Activated naive CD4-positive, alpha-beta T cell treated with anti-CD3 and anti-CD28 coated beads for 36 hours (primary cell): ENCODE measurements at regions not wholly inside any gene's neighbourhood (a gene's known extent, or its start where the extent isn't known, plus 50 kb on each side); places are given as distances from the start of the nearest gene placed in this dataset.
"Not testable (repeated sequence)": the region's sequence is repeated elsewhere in the genome, so short reads cannot be mapped to it uniquely, and the experiment has no call there.

Source experiments
- CTCF ChIA-PET: fragments of 350-600 bp; sonication (Branson Sonifier 250); formaldehyde crosslinking; loops from one replicate; lab custom pipeline; 2021; ENCODE audit warnings: antibody characterized with exemption; lab: Charles Lee
- DNase-seq: peaks from one replicate; pipeline ENCODE4 v3.0.0-alpha.2; 2020
- H3K27ac Mint-ChIP-seq: one replicate; pipeline ENCODE4 v1.8.0; 2021; ENCODE audit warnings: mild to moderate bottlenecking, mixed read lengths
- H3K27me3 Mint-ChIP-seq: one replicate; pipeline ENCODE4 v1.8.0; 2021; ENCODE audit warnings: low read depth, mixed read lengths
- H3K36me3 Mint-ChIP-seq: one replicate; pipeline ENCODE4 v1.8.0; 2021; ENCODE audit warnings: low read depth, mixed read lengths
- H3K4me1 Mint-ChIP-seq: one replicate; pipeline ENCODE4 v1.8.0; 2021; ENCODE audit warnings: low read depth, mixed read lengths
- H3K4me3 Mint-ChIP-seq: one replicate; pipeline ENCODE4 v1.8.0; 2021; ENCODE audit warnings: mild to moderate bottlenecking, moderate library complexity, mixed read lengths
- H3K9me3 Mint-ChIP-seq: one replicate; pipeline ENCODE4 v1.8.0; 2021; ENCODE audit warnings: mixed read lengths
- intact Hi-C: fragments of 100-400 bp; cut with micrococcal nuclease; formaldehyde crosslinking; loops from one replicate; pipeline ENCODE4 v1.15.1; 2023

DNA sequence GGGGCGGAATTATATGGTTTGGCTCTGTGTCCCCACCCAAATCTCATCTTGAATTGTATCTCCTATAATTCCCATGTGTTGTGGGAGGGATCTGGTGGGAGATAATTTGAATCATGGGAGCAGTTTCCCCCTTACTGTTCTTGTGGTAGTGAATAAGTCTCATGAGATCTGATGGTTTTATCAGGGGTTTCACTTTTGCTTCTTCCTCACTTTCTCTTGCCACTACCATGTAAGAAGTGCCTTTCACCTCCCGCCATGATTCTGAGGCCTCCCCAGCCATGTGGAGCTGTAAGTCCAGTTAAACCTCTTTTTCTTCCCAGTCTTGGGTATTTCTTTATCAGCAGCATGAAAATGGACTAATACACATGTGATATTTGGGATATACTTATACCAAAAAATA, 63.2 kb upstream of the SSBP3 start:
- H3K4me1 Mint-ChIP-seq, intact Hi-C loops, H3K4me3 Mint-ChIP-seq, H3K27ac Mint-ChIP-seq, H3K27me3 Mint-ChIP-seq, H3K36me3 Mint-ChIP-seq, CTCF ChIA-PET, H3K9me3 Mint-ChIP-seq, DNase-seq: not testable (repeated sequence)

DNA sequence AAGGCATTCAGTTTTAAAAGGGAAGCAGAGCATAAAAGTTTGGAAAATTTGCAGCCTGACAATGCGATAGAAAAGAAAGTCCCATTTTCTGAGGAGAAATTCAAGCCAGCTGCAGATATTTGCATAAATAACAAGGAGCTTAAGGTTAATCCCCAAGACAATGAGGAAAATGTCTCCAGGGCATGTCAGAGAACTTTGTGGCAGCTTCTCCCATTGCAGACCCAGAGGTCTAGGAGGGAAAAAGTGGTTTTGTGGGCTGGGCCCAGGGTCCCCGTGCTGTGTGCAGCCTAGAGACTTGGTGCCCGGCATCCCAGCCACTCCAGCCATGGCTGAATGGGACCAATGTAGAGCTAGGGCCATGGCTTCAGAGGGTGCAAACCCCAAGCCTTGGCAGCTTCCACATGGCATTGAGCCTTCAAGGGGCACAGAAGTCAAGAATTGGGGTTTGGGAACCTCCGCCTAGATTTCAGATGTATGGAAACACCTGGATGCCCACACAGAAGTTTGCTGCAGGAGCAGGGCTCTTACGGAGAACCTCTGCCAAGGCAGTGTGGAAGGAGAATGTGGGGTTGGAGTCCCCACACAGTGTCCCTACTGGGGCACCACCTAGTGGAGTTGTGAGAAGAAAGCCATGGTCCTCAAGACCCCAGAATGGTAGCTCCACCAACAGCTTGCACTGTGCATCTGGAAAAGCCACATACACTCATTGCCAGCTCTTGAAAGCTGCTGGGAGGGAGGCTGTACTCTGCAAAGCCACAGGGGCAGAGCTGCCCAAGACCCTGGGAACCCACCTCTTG, 62.3 kb upstream of the SSBP3 start:
- H3K4me3 Mint-ChIP-seq, H3K36me3 Mint-ChIP-seq, H3K27ac Mint-ChIP-seq, DNase-seq, H3K27me3 Mint-ChIP-seq, intact Hi-C loops, H3K9me3 Mint-ChIP-seq: not testable (repeated sequence)
- H3K4me1 Mint-ChIP-seq = peaks cover 13% of the 10 kb centered on the region
- CTCF ChIA-PET = interaction anchor here (0.6 kb wide), 1 partner anchor 61 kb away, joined by 4 read pairs; no protein-coding TSS in a partner anchor

DNA sequence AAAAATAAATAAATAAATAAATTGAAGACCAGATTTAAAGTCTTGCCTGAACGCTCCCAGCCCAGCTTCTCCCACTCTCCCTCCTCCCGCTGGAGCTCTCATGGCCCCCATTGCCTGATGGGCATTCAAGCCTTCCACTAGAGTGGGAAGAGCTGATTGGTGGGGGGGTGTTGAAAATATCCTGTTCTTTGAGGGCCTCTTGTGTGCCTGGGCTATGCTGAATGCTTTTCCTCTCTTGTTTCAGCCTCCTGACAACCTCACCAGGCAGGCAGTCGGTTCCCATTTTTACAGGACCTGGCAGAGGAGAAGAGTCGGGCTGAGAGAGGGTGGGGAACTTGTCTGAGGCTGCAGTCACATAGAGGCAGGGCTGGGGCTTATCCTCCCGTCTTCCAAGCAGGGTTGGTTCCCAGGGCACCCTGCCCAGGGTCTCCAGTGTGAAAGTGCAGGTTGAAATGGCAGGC, 59.2 kb upstream of the SSBP3 start:
- no peak for DNase-seq
- Mint-ChIP-seq H3K27me3 (no peaks in the 10 kb centered on the region), H3K9me3 (no peaks in the 10 kb centered on the region), H3K27ac (no peak overlapping the region), H3K4me1 (peaks cover 30% of the 10 kb centered on the region), H3K4me3 (no peak overlapping the region), H3K36me3 (no peaks in the 10 kb centered on the region)
- intact Hi-C loops = no loop called here
- CTCF ChIA-PET = interaction anchor here (0.6 to 1.4 kb wide), 2 partner anchors 24 to 40 kb away, joined by 3 to 5 read pairs; no protein-coding TSS in a partner anchor

DNA sequence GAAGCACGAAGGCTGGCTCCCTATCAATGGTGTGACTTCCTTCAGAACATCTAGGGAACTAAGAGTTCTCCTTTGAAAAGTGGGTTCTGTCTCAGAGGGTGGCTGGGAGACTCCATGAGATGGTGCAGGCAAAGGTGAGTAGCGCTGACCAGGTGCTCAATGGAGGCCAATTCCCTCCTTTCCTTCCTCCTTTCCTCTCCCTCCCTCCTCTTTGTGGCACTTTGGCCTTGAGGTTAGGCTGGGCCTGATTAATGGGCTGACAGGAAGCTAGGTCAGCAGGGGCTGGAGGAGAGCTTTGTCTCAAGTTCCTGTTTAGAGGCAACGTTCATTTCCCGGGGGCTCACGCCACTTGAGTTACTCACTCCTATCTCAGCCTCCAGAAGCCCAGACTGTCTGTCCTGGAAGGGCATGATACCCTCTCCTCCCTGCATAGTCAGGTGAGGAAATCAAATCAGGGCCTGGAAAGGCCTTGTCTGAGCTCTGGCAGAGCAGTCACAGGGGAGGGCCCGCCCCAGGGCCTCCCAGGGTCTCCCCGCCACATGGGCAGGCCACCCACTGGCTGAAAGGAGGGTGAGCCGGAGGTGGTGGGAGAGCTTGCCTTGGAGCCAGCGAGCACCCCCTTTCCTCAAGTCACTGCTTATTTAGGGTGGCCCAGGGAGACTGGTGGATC, 58.4 kb upstream of the SSBP3 start:
- no peaks in the 10 kb centered on the region for H3K9me3 Mint-ChIP-seq
- no peak overlapping the region for H3K4me3 Mint-ChIP-seq
- no peak for DNase-seq
- CTCF ChIA-PET = interaction anchor here (0.6 to 1.4 kb wide), 2 partner anchors 25 to 39 kb away, joined by 3 to 5 read pairs; no protein-coding TSS in a partner anchor
- no peak overlapping the region for H3K27ac Mint-ChIP-seq
- intact Hi-C loops = no loop called here
- H3K27me3 Mint-ChIP-seq = no peaks in the 10 kb centered on the region
- H3K4me1 Mint-ChIP-seq = peaks cover 37% of the 10 kb centered on the region
- no peaks in the 10 kb centered on the region for H3K36me3 Mint-ChIP-seq

DNA sequence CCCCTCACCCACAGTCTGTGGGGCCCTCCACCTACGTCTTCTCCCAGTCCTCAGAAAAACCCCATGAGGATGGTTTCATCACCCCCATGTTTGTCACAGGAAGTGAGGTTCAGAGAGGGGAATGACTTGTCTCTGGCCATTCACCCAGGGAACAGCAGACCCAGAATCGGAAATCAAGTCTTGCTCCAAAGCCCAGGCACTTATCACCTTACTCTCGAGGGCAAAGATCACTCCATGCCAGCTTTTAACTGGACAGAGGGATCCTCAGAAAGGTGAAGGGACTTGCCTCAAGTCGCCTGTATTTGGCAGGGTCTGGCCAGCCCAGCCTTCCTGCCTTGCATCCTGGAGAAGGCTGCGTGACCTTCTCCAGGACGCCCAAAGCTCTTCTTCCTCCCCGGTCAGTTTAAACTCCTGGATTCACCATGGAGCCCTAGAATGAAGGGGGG, 57.9 kb upstream of the SSBP3 start:
- Mint-ChIP-seq H3K4me3 (no peak overlapping the region), H3K9me3 (no peaks in the 10 kb centered on the region), H3K27me3 (no peaks in the 10 kb centered on the region), H3K4me1 (peaks cover 43% of the 10 kb centered on the region), H3K27ac (peak overlapping the region; percentile 50), H3K36me3 (no peaks in the 10 kb centered on the region)
- no peak for DNase-seq
- intact Hi-C loops = no loop called here
- CTCF ChIA-PET = no interaction called here

DNA sequence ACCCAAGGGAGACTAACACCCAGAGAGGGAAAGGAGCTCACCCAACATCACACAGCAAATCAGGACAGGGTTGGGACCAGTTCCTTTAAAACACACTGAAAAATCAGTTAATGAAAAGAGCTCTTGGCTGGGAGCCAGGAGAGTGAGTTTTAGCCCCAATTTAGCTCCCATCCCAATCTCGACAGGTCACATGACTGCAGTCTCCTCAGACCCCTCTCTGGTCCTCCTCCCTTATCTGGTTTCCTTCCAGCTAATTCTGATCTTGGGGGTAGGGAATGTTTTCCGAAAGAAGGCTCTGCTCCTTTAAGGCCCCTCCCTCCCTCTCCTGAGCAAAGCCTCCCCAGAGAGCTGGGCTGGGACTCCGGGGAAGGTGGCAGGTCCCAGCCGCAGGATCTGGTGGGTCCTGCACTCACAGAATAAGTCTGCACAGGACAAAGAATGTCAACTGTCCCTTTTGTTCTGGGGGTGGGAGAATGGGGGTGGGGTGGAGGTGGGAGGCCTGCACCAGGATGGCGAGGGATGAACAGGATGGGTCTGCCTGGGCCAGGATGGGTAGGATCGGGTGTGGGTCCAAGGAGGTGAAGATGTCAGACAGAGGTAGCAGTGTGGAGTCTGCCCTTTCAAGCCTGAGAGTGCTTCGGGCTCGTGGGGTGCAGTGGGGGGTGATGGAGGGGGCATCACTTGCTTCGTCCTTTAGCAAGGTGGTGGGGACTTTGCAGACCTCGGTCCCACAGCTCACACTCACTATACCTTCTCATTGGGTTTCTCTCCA, 57.3 kb upstream of the SSBP3 start:
- no peaks in the 10 kb centered on the region for H3K9me3 Mint-ChIP-seq
- DNase-seq = no peak
- H3K4me3 Mint-ChIP-seq = no peak overlapping the region
- H3K27me3 Mint-ChIP-seq = no peaks in the 10 kb centered on the region
- intact Hi-C loops = no loop called here
- H3K27ac Mint-ChIP-seq = peak overlapping the region; percentile 50
- CTCF ChIA-PET = interaction anchor here (0.6 to 1.2 kb wide), 2 partner anchors 23 to 42 kb away, joined by 3 to 4 read pairs; no protein-coding TSS in a partner anchor
- no peaks in the 10 kb centered on the region for H3K36me3 Mint-ChIP-seq
- H3K4me1 Mint-ChIP-seq = peaks cover 42% of the 10 kb centered on the region

DNA sequence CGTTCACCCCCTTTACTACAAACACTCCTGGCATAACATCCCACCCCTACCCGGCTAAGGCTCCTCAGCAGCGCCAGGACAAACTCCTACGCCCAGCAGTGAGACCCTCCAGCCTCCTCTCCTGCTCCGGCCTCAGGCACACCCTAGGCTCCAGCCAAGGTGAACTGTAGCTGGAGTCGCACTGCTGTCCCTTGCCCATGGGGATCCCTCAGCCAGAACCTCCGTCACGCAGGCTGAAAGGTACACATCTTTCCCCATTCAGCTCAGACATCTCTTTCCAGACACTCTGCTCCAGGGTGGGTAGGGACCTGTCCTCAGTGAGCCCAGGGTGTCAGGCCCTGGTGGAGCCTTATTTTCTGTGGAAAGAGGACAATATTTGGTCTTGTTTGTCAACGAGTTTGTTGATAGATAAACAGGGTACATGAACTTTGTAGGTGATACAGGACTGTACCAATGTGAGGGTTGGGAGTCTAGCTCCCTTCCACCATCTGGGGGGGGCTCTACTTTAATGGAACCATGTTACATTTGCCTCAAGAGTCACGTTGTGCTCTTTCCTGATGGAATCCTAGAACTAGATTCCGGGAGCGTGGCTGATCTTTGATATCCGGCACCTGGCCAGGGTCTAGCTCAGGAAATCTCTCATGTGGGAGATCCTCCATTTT, 56.5 kb upstream of the SSBP3 start:
- Mint-ChIP-seq H3K36me3 (no peaks in the 10 kb centered on the region), H3K4me1 (peaks cover 45% of the 10 kb centered on the region), H3K27me3 (no peaks in the 10 kb centered on the region), H3K27ac (no peak overlapping the region), H3K4me3 (no peak overlapping the region), H3K9me3 (no peaks in the 10 kb centered on the region)
- intact Hi-C loops = no loop called here
- CTCF ChIA-PET = interaction anchor here (0.6 to 1.2 kb wide), 2 partner anchors 24 to 43 kb away, joined by 3 to 4 read pairs; no protein-coding TSS in a partner anchor
- DNase-seq = no peak

DNA sequence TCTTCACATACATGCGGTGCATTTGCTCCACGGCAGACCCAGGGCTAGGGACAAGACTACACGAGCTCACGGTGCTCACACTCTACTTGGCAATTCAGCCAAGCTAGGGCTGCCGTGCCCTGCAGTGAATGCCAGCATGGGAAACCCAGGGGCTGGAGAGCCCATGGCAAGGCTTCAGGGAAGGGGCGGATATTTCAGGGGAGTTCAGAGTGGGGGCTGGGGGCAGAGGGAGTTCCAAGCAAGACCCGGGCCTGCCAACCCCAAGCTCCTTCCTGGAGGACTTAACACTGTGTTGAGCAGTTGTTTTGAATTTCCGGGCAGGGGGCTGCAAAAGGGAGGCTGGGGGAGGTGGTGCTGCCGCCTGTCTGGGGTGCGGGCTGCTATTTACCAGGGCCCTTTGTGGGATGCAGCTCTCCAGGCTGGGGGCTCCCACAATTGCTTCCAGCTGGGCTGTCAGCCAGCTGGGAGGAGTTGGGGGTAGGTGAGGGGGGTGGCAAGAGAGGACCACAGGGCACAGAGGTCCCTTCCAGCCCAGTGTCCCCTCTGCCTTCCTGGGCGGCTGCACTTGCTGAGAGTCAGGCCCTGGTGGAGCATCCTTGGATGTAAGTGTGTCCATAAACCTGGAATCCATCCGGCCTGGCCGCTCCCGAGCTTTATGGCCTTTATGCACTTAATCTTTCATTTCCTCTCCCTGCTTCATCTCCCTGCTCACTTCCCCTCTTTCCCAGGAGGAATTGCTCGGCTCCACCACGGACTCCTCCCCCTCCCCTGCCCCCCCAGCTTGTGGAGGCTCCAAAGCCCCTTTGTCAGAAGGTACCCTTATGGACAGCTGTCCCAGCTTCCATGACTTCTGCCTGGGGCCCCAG, 55.8 kb upstream of the SSBP3 start:
- Mint-ChIP-seq H3K27ac (no peak overlapping the region), H3K36me3 (no peaks in the 10 kb centered on the region), H3K9me3 (no peaks in the 10 kb centered on the region), H3K4me3 (no peak overlapping the region), H3K27me3 (no peaks in the 10 kb centered on the region), H3K4me1 (peaks cover 45% of the 10 kb centered on the region)
- no peak for DNase-seq
- intact Hi-C loops = loop anchor here (2.0 kb wide), 1 partner anchor 55 kb away; the partner anchor contains the start of gene SSBP3
- CTCF ChIA-PET = interaction anchor here (1.2 kb wide), 1 partner anchor 44 kb away, joined by 3 read pairs; no protein-coding TSS in a partner anchor

DNA sequence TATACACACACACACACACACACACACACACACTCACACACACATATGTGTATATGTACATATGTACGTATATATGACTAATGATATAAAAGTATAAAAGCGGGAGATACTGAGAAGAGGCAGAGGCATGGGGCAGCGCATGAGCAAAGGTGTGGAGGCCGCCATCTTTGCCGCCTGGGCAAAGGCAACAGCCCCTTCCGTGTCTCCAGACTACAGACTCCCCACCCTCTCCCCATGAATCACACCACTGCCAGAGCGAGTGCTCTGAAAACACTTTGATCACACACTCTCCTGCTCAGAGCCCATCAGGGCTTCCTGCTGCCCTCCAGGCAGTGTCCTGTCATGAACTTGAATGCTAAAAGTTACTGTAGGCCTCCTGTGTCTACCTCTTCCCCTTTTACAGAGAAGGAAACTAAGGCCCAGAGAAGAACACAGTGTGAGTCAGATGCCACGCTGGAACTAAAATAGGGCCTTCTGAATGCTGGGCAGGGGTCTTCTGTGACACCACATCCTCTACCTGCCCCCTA, 54.7 kb upstream of the SSBP3 start:
- no peaks in the 10 kb centered on the region for H3K36me3 Mint-ChIP-seq
- H3K27me3 Mint-ChIP-seq = no peaks in the 10 kb centered on the region
- H3K9me3 Mint-ChIP-seq = no peaks in the 10 kb centered on the region
- intact Hi-C loops = loop anchor here (2.0 kb wide), 1 partner anchor 54 kb away; the partner anchor contains the start of gene SSBP3
- peaks cover 45% of the 10 kb centered on the region for H3K4me1 Mint-ChIP-seq
- H3K4me3 Mint-ChIP-seq = no peak overlapping the region
- DNase-seq = no peak
- no peak overlapping the region for H3K27ac Mint-ChIP-seq
- CTCF ChIA-PET = no interaction called here

DNA sequence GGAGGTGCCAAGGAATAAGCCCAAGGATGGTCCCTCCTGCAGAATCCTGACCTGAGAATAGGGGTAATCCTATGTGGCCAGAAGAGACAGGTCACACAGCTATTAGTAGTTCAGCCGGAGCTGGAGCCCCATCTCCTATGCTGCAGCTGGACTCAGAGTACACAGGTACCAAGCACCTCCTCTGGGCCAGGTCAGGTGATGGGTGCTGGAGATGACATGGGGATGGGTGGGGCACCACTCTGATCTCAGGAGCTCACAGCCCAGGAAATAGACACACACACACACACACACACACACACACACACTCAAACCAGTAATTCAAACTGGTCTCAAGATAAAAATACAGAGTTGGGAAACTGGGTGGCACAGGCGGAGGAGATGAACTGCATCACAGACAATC, 54.2 kb upstream of the SSBP3 start:
- Mint-ChIP-seq H3K9me3 (no peaks in the 10 kb centered on the region), H3K27me3 (no peaks in the 10 kb centered on the region), H3K27ac (peak overlapping the region; percentile 27), H3K36me3 (no peaks in the 10 kb centered on the region), H3K4me1 (peaks cover 45% of the 10 kb centered on the region), H3K4me3 (no peak overlapping the region)
- intact Hi-C loops = loop anchor here (2.0 kb wide), 1 partner anchor 54 kb away; the partner anchor contains the start of gene SSBP3
- peak; percentile 65 for DNase-seq
- CTCF ChIA-PET = no interaction called here
